ENCODE measurements at regions not wholly inside any gene's neighbourhood (a gene's known extent, or its start where the extent isn't known, plus 50 kb on each side); places are given as distances from the start of the nearest gene placed in this dataset.

- TF ChIP-seq CTCF (IDR thresholded peaks at IDR 0.05) (no peak), POLR2A (IDR thresholded peaks at IDR 0.05) (no peak)
- no peak overlapping the region for H3K27ac ChIP-seq
- intact Hi-C loops (cut with DNase I; ENCODE audit: low total_unique reads) = no loop called here
- H3K4me1 ChIP-seq = no peaks in the 10 kb centered on the region
- H3K27me3 ChIP-seq = no peaks in the 10 kb centered on the region
- no peaks in the 10 kb centered on the region for H3K36me3 ChIP-seq
- H3K4me3 ChIP-seq = no peak overlapping the region
- H3K9me3 ChIP-seq = no peaks in the 10 kb centered on the region
- DNase-seq = no peak
These were observed 342.9 kb downstream of the GBA3 start for GRCh38 chr4:23035521-23036056.

GRCh38 chr4:23034731-23035130 lies 342.0 kb downstream of the GBA3 start:
- Histone ChIP-seq H3K4me1 (no peaks in the 10 kb centered on the region), H3K36me3 (no peaks in the 10 kb centered on the region), H3K27me3 (no peaks in the 10 kb centered on the region), H3K4me3 (no peak overlapping the region), H3K9me3 (no peaks in the 10 kb centered on the region), H3K27ac (no peak overlapping the region)
- intact Hi-C loops (cut with DNase I; ENCODE audit: low total_unique reads) = no loop called here
- TF ChIP-seq CTCF (IDR thresholded peaks at IDR 0.05) (no peak), POLR2A (IDR thresholded peaks at IDR 0.05) (no peak)
- no peak for DNase-seq

GRCh38 chr4:23033796-23034195 lies 341.1 kb downstream of the GBA3 start:
- intact Hi-C loops (cut with DNase I; ENCODE audit: low total_unique reads) = no loop called here
- no peaks in the 10 kb centered on the region for H3K9me3 ChIP-seq
- no peak for TF ChIP-seq CTCF (IDR thresholded peaks at IDR 0.05)
- no peak for TF ChIP-seq POLR2A (IDR thresholded peaks at IDR 0.05)
- no peak overlapping the region for H3K27ac ChIP-seq
- H3K4me1 ChIP-seq = no peaks in the 10 kb centered on the region
- no peak overlapping the region for H3K4me3 ChIP-seq
- H3K36me3 ChIP-seq = no peaks in the 10 kb centered on the region
- DNase-seq = no peak
- no peaks in the 10 kb centered on the region for H3K27me3 ChIP-seq

- intact Hi-C loops (cut with DNase I; ENCODE audit: low total_unique reads) = no loop called here
- no peaks in the 10 kb centered on the region for H3K27me3 ChIP-seq
- no peak for TF ChIP-seq CTCF (IDR thresholded peaks at IDR 0.05)
- no peak for TF ChIP-seq POLR2A (IDR thresholded peaks at IDR 0.05)
- no peaks in the 10 kb centered on the region for H3K4me1 ChIP-seq
- no peak overlapping the region for H3K27ac ChIP-seq
- H3K36me3 ChIP-seq = no peaks in the 10 kb centered on the region
- H3K4me3 ChIP-seq = no peak overlapping the region
- no peaks in the 10 kb centered on the region for H3K9me3 ChIP-seq
- no peak for DNase-seq
These were observed 336.1 kb downstream of the GBA3 start for GRCh38 chr4:23028875-23029274.

- H3K4me1 ChIP-seq = no peaks in the 10 kb centered on the region
- no peaks in the 10 kb centered on the region for H3K9me3 ChIP-seq
- no peak overlapping the region for H3K4me3 ChIP-seq
- intact Hi-C loops (cut with DNase I; ENCODE audit: low total_unique reads) = no loop called here
- TF ChIP-seq CTCF (IDR thresholded peaks at IDR 0.05) = no peak
- no peak for TF ChIP-seq POLR2A (IDR thresholded peaks at IDR 0.05)
- DNase-seq = no peak
- no peaks in the 10 kb centered on the region for H3K27me3 ChIP-seq
- no peak overlapping the region for H3K27ac ChIP-seq
- no peaks in the 10 kb centered on the region for H3K36me3 ChIP-seq
These were observed 330.9 kb downstream of the GBA3 start for GRCh38 chr4:23023666-23024065.

Data from uterus (tissue), 3 donors.